ENCODE measurements at regions not wholly inside any gene's neighbourhood (a gene's known extent, or its start where the extent isn't known, plus 50 kb on each side); places are given as distances from the start of the nearest gene placed in this dataset.

DNA sequence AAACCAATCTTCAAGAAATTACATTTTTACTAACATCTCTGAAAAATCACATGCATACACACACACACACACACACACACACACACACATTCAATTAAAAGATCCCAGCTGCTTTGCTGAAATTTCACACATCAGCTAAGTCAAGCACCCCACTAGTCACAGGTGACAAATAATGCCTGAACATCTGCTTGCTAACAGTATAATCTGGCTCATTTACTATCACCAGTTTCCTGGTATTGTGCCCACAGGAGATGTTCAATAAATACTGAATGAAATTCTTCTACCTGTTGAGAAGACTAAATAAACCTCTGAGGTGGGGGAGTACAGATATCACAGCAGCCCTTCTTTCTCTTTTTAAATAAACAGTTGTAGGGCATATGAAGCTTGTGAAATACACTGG lies 994.0 kb downstream of the ARAP2 start:
- TF ChIP-seq POLR2A (IDR thresholded peaks at IDR 0.05): no peak
- TF ChIP-seq, protein P1, sequence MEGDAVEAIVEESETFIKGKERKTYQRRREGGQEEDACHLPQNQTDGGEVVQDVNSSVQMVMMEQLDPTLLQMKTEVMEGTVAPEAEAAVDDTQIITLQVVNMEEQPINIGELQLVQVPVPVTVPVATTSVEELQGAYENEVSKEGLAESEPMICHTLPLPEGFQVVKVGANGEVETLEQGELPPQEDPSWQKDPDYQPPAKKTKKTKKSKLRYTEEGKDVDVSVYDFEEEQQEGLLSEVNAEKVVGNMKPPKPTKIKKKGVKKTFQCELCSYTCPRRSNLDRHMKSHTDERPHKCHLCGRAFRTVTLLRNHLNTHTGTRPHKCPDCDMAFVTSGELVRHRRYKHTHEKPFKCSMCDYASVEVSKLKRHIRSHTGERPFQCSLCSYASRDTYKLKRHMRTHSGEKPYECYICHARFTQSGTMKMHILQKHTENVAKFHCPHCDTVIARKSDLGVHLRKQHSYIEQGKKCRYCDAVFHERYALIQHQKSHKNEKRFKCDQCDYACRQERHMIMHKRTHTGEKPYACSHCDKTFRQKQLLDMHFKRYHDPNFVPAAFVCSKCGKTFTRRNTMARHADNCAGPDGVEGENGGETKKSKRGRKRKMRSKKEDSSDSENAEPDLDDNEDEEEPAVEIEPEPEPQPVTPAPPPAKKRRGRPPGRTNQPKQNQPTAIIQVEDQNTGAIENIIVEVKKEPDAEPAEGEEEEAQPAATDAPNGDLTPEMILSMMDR (IDR thresholded peaks at IDR 0.05): no peak

Data from stomach (tissue), 4 donors.